HG03575 (cell line): ENCODE measurements at regions not wholly inside any gene's neighbourhood (a gene's known extent, or its start where the extent isn't known, plus 50 kb on each side); places are given as distances from the start of the nearest gene placed in this dataset.
A peak's percentile ranks its signal among the peaks of the same experiment; 100 is the strongest.
"Not testable (repeated sequence)": the region's sequence is repeated elsewhere in the genome, so short reads cannot be mapped to it uniquely, and the experiment has no call there.

Experiments used
- ATAC-seq: cut with Tn5 transposase; IDR thresholded peaks from one replicate; pipeline ENCODE4 v1.9.1; 2021; ENCODE audit not compliant: unreplicated experiment, insufficient number of reproducible peaks, low FRiP score; ENCODE audit errors: extremely low read depth

DNA sequence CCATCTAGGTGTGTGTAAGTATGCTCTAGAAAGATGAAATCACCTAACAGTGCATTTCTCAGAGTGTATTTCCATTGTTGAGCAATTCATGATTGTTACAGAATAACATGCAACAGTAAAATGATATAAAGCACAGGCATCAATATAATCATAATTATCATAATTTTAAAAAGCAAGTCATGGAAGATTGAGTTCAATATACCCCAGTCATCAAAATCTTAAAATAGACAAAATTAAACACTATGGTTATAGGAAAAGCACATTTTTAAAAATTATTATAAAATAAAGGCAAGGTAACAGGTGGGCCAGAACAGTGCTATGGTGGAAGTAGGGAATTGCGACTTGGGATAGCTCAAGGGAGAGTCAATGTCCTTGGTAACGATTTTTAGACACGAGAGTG lies 555.4 kb upstream of the VRK2 start:
- ATAC-seq = no peak

DNA sequence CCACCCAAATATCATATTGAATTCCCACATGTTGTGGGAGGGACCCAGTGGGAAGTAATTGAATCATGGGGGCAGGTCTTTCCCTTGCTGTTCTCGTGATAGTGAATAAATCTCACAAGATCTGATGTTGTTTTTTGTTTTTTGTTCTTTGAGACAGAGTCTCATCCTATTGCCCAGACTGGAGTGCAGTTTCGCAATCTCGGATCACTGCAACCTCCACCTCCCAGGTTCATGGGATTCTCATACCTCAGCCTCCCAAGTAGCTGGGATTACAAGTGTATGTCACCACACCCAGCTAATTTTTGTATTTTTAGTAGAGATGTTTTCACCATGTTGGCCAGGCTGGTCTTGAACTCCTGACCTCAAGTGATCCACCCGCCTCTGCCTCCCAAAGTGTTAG lies 552.6 kb upstream of the VRK2 start:
- ATAC-seq = not testable (repeated sequence)

DNA sequence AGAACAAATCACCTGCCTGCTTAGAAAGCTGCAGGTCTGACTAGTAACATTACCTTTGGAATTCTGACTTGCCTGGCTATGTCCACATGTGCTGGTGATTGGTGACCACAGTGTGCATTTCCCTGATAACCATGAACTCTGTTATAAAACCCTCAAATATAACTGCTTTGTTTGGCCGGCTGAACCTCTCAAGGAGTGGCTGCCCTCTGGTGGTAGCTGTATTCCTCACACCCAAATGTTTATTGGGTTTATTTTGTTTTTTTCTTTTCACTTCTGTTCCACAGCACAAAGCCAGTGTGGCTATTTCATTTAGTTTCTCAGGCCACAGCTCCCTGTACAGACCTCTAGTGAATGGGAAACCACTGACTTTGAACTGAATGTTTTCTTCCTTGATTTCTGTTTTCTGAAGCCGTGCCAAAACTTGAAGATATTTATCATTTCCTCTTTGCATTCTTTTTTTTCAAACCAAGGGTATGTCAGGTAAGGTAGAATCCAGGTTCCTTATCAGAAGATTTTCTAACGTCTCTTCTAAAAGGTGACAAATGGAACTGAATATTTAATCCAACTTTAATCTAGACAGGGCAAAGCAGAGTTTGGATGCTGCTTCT lies 549.0 kb upstream of the VRK2 start:
- ATAC-seq = peak; percentile 83

DNA sequence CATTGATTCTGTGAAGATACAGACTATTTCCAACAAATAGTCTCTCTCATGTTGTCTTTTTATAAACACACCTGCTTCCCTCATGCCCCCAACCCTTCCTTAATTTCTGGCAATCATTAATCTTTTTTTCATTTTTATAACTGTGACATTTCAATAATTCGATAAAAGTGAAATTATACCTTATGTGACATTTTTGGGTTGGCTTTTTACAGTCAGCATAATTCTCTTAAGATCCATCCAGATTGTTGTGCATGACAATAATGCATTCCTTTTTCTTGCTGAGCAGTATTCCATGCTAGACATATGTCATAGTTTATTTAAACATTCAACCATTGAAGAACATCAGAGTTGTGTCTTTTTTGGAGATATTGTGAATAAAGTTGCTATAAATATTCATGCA lies 541.8 kb upstream of the VRK2 start:
- ATAC-seq = no peak

DNA sequence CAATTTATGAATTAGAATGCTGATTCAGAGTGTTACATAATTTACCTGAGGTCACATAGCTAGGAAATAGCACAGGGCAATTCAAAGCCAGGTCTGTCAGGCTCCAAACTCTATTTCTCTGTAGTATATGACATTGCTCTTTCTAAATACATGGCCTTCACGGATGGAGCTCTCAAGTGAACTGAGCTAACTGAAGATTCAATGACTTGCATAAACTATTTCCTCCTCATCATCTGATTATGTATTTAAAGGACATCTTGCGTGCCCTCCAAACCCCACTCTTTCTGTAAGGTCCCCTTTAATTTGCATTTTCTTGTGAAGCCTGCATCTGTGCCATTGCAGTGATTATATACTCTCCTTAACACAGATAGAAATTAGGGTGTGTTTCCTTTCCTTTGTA lies 537.4 kb upstream of the VRK2 start:
- ATAC-seq = no peak

DNA sequence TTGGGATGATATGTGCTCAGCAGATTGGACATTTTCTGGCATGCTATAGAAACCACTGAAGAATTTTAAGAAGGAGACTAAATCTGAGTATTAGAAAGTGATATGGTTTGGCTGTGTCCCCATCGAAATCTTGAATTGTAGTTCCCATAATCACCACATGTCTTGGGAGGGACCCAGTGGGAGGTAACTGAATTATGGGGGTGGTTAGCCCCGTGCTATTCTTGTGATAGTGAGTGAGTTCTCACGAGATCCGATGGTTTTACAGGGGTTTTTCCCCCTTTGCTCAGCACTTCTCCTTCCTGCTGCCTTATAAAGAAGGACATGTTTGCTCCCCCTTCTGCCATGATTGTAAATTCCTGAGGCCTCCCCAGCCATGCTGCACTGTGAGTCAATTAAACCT lies 535.9 kb upstream of the VRK2 start:
- ATAC-seq = no peak

DNA sequence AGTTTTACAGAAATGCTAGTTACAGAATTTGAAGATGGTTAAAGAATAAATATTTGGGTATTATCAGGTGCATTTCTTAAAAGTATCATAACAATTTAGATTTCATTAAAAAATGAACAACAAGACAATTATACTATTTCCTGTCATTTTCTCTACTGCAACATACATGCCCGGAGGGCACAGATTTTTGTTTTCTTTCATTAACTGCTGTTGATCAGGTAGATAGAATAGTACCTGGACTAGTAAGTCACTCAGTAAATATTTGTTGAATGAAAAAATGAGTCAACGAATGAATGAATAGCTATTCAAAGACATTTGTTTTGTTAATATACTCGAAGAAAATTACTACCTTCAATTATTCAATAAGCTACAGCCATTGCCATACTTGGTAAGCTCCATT lies 531.2 kb upstream of the VRK2 start:
- ATAC-seq = no peak

DNA sequence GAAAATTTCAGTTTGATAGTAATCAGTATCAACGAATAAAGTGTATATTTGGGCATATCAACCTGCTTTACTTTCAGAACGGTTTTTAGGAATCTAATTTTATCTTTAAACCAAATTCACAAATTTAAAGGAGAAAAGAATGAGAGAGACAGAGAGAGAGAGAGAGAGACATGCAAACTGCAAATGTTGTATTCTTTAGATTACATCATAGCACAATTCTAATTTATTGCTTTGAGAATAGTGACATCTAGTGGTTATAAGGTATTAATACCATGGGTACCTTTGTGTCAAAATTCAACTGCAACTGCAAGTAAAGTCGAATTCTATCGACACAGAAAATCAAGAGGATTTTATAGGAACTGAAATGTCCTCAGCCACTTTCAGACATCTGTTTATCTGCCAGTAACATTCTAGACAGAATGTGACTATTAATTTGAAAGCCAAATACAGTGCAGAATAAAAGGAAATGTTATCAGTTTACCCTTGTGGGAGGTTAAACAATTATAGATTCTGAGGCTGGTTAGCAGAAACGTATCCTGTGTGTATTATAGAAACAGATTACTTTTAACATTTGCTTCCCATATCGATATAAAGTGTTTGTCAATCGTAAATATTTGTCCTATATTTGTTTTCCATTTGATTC lies 529.8 kb upstream of the VRK2 start:
- ATAC-seq = peak; percentile 87

DNA sequence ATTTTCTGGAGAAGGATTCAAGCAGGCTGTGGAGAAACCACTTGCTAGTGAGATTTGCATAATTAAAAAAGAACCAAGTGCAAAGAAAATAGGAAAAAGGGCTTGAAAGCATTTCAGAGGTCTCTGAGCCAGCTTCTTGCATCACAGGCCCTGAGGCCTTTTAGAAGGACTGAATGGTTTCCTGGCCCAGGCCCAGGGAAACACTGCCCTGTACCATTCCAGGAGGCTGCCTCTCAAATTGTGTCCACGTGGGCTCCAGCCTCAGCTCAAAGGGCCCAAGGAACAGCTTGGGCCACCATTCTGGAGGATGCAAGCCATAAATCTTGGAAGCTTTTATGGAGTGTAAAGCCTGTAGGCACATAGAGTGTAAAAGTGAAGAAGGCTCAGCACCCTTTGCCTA lies 523.3 kb upstream of the VRK2 start:
- no peak for ATAC-seq

DNA sequence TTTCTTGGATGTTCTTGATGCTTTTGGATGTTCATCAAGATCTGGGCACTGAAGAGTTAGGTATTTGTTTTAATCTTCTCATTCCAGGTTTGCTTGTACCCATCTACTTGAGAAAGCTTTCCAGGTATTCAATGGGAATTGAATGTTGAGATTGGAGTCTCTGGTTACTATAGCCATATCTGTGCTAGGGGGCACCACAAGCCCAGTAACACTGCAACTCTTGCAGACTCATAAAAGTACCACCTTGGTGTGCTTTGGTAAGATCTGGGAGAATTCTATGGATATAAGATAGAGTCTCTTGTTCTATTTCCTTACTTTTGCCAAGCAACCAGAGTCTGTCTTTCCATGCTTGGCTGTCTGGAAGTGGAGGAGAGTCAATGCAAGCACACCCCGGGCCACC lies 518.9 kb upstream of the VRK2 start:
- no peak for ATAC-seq

DNA sequence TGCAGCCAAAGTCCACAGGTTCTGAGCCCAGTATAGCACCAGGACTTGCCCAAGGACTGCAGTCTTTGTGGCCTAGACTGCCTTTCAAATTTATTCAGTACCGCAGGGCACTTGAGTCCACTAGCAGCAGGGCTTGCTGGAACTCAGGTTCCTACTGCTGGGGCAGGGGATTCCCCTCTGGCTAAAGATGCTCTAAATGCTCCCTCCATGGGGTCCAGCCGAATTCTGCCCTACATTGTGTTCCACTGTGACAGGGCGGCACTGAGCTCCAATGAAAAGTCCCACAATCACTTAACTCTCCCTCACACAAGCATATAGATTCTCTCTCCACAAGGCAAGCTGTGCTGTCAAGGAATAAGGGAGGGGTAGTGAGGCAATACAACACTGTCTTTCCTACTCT lies 518.1 kb upstream of the VRK2 start:
- no peak for ATAC-seq

DNA sequence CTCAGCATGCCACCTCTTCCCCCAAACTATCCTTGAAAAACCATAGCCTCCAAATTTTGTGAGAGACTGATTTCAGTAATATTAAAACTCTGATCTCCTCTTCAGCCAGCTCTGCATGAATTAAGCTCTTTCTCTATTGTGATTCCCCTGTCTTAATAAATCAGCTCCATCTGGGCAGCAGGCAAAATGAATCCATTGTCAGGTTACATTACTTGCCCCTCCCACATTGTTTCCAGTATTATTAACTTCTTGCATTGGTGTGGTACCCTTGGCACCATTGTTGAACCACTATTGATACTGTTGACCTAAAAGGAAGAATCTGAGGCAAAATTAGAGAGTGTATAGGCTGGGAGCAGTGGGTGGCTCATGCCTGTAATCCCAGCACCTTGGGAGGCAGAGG lies 512.2 kb upstream of the VRK2 start:
- no peak for ATAC-seq

DNA sequence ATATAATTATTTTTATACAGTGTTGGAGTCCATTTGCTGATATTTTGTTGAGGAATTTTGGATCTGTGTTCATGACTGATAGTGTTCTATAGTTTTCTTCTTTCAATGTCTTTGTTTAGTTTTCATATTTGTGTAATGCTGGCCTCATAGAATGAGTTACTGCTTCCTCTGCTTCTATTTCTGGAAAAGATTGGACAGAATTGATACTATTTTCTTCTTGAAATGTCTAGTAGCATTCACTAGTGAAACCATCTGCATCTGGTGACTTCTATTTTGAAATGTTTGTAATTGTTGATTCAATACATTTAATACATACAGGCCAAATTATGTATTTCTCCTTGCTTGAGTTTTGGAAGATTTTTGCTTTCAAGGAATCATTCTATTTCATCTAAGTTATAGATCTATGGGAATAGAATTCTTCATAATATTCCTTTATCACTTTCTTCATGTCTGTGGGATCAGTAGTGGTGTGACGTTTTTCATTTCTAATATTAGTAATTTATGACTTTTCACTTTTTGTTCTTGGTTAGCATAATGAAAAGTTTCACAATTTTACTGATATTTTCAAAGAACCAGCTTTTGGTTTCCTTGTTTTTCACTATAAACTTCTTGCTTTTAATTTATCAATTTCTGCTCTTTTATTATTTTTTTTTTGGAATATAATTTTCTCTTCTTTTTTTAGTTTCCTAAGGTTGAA lies 509.9 kb upstream of the VRK2 start:
- peak; percentile 66 for ATAC-seq

DNA sequence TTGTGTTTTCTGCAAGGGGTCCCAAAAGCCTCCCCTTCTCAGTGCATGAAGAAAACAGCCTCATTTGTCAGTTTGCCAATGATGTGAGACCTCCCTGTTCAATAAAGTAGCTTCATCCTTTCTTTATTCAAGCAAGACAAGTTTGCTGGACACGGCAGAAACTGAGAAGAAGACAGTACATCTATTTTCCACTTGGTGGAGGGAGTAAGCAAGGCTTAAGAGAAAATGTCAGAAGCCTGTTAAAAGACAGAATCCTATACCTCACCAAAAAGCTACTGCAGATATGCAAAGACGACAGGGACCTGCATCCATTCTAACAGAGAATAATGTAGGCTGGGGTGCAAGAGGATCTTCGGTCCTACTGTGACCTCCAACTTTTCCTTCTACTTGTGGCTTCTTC lies 506.8 kb upstream of the VRK2 start:
- ATAC-seq = no peak

DNA sequence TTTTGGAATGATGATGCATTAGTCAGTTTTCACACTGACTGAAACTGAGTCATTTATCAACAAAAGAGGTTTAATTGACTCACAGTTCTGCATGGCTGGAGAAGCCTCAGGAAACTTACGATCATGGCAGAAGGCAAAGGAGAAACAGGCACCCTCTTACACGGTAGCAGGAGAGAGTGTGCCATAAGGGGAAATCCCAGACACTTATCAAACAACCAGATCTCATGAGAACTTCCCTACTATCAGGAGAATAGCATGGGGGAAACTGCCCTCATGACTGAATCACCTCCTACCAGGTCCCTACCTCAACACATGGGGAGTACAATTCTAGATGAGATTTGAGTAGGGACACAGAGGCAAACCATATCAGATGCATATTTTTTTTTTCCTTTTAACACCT lies 504.5 kb upstream of the VRK2 start:
- ATAC-seq = no peak

DNA sequence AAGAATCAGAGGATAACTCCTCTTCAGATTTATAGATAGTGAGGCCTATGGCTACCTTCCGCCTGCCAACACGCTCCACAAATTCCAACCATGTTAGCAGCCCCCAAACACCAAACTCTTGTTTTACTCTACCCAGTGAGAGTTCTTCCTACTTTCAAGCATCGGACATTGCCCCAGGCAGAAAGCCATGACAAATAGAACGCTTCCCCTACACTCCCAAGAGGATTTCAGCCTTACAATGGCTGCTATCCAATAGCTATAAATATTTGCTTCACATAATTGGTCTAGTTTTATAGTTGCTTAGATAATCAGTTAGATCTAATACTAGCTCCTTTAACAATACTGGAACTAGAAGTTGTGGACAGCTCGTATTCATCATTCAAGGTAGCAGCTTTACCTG lies 503.4 kb upstream of the VRK2 start:
- ATAC-seq = no peak

DNA sequence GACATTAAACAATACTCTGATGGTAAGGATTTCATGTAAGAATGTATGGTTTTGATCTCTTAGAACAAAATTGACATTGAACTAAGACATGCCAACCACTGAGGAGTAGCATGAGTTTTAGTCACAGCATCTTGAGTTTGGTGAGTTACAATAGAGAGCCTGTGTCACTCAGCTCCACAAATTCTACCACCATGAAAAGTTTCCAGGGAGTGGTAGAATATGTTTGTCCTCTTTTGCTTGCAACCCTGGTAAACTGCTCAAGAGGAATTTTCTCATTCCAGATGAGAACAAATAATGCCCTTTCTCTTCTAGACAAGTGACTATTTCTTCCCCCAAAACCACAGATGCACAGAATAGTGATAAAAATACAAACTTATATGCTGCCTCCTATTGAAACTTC lies 502.0 kb upstream of the VRK2 start:
- no peak for ATAC-seq

DNA sequence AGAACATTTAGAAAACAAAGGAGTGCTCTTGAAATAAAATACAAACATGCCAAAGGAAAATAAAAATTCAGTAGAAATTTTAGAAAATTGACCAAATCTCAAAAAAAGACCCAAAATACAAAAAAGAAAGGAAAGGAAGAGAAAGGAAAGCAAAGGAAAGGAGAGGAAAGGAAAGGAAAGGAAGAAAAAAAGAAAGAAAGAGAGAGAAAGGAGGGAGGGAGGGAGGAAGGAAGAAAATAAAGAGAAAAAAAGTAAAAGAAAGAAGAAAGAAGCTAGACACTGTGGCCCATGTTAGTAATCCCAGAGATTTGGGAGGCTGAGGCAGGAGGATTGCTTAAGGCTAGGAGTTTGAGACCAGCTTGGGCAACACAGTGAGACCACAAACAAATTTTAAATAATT lies 500.1 kb upstream of the VRK2 start:
- ATAC-seq = no peak

DNA sequence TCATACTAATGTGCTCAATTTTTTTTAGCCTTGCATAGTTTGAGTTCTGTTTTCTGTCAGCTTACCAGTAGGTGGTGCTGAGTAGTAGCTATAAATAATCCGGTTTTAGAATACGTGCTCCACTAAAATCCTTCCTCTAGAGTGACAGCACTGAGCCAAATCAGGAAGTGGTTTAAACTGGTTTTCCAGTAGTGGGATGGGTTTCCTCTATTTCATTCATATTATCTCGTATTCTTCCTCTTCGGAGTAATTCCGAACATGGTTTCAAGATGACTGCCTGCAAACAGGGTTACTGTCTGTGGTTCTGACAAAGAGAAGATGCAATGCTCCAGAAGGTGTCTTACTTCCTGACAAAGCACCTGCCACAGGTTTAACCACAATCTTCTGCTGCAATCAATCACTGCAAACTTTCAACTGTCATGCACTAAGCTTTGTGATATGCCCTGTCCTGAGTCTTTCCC lies 496.9 kb upstream of the VRK2 start:
- ATAC-seq = peak; percentile 75

DNA sequence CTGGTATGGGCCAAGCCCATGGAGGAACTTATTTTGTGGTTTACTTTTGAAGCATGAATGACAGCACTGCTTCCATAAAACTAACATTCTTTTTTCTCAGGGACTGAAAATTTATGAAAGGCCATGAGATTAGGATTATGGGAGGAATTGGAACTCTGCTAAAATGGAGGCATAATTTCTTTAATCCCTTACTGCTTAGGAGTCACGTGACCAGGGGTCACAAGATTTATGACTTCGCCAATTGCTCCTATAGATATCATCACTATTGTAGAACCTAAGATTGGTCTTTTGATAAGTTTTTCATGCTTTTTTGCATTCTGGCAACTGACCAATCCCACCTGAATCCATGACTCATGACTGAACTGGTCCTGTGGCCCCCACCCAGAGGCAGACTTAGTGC lies 495.7 kb upstream of the VRK2 start:
- ATAC-seq = no peak

DNA sequence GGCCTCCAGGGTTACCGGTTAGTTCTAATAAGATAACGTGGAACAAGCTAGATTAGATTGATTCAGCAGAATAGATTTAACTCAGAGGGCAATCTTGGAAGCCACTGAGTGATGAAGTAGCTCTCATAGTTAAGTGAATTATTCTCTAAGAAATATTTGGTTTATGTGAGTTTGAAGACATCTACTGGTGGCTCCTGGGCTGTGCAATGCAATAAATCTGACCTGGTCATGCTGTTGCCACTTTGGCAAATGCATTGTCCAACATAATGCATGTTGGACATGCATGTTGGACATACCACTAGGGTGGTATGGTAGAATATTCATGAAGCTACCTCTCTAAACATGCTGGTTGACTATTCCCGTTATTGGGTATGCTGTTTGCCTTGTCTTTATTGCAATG lies 493.7 kb upstream of the VRK2 start:
- no peak for ATAC-seq
